GM12891 (cell line): ENCODE measurements at regions not wholly inside any gene's neighbourhood (a gene's known extent, or its start where the extent isn't known, plus 50 kb on each side); places are given as distances from the start of the nearest gene placed in this dataset.
"Not testable (repeated sequence)": the region's sequence is repeated elsewhere in the genome, so short reads cannot be mapped to it uniquely, and the experiment has no call there.

ENCODE experiments used
- POLR2A ChIP-seq: IDR thresholded peaks from 2 replicates; pipeline ENCODE4 v1.6.1; 2011; ENCODE audit warnings: low read depth, low read length, control low read depth
- POLR2AphosphoS5 ChIP-seq: IDR thresholded peaks from 2 replicates; pipeline ENCODE4 v1.6.1; 2011; ENCODE audit warnings: low read depth, low read length, control low read depth
- POU2F2 ChIP-seq: IDR thresholded peaks from 2 replicates; pipeline ENCODE4 v1.6.1; 2011; ENCODE audit warnings: low read depth, mild to moderate bottlenecking, control low read depth, low read length, moderate library complexity
- SPI1 ChIP-seq: IDR thresholded peaks from 2 replicates; pipeline ENCODE4 v1.6.1; 2011; ENCODE audit warnings: low read depth, low read length, control low read depth
- TAF1 ChIP-seq: IDR thresholded peaks from 2 replicates; pipeline ENCODE4 v1.6.1; 2011; ENCODE audit warnings: low read depth, low read length, control low read depth

DNA sequence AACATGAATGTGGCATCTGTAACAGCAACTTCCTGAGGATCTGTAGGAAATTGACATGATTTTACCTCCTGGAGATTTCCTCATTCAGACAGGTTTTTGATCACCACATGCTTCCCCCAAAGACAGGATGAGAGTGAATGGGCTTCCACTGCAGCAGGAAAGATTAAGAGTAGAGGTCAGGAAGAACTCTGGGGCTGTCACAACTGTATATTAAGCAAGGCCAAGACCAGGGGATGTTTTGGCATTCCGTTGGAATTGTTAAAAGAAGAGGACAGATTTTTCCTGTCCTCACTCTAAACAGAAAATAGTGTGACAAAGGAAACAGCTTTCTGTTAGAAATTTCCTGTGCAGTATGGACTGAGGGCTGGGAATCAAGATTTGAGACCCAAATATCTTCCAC, 363.1 kb upstream of the FRG2C start:
- TF ChIP-seq TAF1, POLR2A, POLR2AphosphoS5, POU2F2, SPI1: not testable (repeated sequence)
